Brain pericyte (primary cell): ENCODE measurements at regions not wholly inside any gene's neighbourhood (a gene's known extent, or its start where the extent isn't known, plus 50 kb on each side); places are given as distances from the start of the nearest gene placed in this dataset.
"Not testable (repeated sequence)": the region's sequence is repeated elsewhere in the genome, so short reads cannot be mapped to it uniquely, and the experiment has no call there.

Source experiments
- DNase-seq: peaks from one replicate; pipeline ENCODE4 v3.0.0-alpha.2; 2012; ENCODE audit warnings: low read depth, low spot score

DNA sequence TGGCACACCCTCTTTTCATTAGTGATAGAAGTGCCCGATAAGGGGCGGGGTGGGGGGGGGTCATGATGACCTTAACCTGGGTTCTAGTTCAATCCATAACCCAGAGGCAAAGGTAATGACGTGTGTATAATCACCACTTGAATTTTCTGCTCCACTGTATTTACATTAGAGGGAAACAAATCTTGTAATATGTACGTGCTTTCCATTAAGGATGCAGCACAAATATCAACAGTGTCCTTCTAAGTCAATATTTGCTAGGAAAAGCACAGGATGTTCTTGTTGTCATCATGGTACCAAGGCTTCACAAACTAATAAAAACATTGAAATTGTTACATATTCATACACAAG is 121.2 kb upstream of the SLC38A2 start:
- DNase-seq = peak; percentile 33

DNA sequence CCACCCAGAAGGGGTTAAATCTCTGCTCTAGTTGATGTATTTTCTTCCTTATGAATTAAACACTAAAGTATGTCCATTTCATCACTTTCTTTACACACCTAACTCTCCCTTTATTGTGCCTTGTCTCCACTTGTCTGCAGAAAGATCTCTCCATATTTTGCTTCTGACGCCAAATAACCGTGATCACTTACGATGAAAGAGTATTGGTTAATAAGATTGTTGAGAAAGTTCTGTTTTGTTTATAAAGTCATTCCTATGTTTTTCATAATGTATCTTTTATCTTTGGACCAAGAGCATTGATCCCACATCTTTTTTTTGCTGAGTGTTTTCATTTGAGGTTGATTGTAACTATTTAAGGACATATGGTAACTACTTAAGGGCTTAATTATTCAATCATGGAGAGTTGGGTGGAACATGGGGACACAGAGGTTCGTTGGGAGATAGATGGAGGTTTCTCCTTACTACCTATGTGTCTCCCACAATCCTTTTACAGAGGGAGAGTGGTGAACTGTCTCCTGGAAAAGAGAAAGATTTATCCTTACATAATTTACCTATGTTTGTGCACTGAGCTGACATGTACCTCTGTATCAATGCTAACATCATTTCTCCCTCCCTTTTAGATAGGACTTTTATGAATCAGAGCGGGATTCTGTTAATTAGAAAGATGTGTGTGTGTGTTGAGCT is 120.7 kb upstream of the SLC38A2 start:
- DNase-seq = no peak

DNA sequence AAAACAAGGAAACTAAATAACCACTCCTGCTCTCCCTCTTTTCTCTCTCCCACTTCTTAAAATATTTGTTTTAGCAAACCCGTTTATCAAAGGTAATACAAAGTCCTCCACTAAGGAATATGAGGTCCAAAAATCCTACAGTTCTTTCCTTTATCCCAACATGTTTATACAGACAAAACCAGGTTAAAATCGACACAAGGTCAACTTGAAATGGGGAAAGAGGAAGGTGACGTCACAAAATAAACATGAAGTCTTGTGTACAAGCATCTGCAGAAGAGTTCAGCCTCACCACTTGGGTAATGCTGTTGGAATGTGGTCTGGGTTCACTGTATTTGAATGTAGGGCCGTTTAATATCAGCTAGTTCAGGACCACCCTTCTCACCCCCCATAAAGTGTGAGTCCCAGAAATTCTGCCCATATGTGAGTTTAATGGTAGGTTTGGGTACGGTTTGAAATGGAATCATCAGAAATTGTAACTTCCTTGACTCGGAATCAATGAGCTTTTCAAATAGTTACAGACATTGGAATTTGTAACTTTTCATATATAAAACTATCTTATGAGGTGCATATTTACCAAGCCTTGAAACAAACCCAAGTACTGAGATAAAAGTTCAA is 120.0 kb upstream of the SLC38A2 start:
- peak; percentile 70 for DNase-seq

DNA sequence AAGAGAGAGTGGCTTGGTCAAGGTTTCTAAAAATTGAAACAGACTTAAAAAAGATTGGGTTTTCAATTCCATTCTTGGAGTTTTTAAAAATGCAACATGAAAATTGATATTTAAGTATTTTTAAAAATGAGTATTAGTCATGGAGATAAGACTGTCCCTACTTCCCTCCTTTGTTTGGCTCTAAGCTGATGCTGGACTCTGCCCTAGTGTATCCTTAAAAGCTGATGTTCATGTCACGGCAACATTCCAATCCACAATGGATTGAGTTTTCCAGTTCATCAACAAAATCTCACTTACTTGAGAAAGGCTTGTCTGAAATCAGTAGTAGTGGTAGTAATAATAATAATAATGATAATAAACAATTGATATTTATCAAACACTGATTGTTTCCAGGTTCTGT is 119.0 kb upstream of the SLC38A2 start:
- DNase-seq = no peak

DNA sequence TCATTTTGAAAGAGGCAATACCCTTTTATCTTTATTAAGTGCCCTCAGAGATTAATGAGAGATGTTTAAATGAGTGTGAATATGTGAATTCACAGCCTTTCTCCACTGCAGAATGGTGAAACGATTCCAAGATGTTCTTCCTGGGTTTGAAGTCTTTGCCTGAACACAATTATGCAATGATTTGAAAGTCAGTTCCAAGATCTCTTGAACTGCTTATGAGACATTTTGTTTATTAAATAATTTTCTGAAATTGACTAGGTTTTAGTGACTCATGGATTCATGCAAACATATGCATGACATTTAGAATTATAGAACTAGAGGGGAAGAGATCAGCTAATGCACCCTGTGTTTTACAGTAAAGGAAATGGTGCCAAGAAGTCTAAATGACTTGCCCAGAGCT is 118.1 kb upstream of the SLC38A2 start:
- no peak for DNase-seq

DNA sequence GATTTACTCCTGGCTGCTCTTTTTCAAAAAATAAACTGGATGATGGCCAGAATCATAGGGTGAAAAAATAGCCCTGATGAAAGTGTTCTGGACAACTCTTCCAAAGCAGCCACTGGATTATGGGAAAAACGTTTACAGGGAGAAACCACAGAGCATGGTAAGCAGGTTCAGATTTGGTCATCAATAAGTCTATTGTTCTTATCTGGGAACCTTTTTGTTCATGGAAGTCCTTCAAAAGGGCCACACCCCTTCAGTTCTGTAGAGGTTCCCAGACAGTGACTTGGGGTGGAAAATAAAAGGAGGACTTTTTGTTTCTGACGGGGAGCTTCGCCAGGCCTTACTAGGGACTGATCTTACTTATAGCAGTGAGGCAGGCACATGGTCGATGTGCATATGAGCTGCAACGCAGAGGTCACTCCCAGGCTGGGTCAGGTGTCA is 117.4 kb upstream of the SLC38A2 start:
- DNase-seq = no peak

DNA sequence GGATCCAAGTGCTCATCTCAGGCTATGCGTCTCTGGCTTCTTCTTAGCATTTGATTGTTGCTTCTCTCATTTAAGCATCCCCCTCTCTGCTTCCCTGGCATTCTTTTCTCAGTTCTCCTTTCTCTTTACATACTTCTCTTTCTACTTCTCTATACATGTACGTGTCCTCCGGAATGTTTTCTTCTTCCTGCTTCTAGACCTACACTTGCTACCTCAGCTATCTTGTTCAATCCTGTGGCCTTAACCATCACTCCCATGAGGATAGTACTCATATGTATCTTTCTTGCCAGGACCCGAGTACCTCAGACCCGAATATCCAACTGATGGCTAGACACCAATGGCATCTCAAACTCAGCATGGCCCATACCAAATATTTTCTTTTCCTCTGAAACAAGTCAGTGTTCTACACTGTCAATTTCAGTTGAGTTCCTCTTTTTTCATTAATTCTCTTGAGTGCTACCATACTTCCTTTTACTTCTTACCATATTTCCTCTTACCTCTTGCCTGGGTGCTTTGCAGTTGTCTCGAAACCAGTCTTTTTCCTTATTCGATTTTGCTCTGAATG is 115.1 kb upstream of the SLC38A2 start:
- no peak for DNase-seq

DNA sequence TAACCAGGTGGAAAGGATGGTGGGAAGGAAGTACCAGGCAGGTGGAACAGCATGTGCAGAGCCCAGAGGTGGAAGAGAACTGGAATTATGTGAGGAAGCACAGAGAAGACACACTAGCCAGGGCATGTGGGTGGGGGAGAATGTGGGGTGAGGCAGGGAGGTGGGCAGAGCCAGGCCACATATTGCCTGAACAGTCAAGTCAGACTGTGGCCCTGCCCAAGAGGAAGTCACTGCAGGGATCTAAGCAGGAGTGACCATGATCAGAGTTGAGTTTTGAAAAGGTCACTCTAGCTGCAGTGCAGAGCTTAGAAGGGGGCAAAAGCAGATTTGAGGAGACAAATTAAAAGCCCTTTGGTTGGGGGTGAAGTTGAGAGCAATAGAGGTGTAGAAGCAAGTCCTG is 114.0 kb upstream of the SLC38A2 start:
- no peak for DNase-seq

DNA sequence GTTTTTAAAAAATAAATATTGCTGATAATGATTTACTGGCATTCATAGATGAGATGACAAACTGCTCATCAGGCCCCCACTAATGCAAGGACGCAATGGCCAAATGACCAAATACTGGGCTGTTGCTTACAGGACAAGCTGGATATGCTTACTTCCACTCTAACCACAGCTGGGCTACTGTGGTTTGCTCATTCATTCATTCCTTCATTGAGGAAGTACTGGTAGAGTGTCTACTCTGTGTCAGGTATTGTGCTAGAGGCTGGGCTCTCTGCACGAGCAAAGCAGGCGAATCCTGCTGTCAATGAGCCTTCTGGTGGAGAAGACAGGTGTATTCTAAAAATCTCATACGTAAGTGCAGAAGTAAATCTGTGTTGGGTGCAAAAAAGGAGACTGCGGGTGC is 113.3 kb upstream of the SLC38A2 start:
- no peak for DNase-seq

DNA sequence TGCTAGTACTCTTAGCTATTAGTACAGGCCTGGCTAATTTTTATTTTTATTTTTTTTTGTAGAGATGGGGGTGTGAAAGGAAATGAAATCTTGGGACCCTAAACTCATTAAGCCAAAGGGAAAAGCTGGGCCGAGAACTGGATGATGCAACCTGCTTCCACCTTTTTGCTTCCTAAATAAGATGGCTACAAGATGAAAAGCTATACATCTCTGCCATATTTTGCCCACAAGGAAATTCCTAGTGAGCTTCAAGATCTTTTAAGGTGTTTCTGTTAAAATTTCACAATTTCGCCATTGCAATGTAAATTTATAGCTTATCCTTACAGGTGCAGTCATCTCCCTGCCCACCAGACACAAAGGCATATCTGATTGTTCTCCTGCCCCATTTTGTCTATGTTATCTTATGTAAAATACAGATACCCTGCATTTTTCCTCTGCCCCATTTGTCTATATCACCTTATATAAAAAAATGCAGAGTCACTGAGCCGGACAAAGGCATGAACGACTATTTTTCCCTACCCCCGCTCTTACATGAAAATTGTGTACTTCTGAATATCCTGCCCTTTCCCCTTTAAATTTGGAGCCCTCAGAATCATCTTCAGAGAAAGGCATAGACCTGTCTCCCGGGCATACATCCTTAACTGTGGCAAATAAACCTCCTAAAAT is 112.0 kb upstream of the SLC38A2 start:
- DNase-seq = no peak

DNA sequence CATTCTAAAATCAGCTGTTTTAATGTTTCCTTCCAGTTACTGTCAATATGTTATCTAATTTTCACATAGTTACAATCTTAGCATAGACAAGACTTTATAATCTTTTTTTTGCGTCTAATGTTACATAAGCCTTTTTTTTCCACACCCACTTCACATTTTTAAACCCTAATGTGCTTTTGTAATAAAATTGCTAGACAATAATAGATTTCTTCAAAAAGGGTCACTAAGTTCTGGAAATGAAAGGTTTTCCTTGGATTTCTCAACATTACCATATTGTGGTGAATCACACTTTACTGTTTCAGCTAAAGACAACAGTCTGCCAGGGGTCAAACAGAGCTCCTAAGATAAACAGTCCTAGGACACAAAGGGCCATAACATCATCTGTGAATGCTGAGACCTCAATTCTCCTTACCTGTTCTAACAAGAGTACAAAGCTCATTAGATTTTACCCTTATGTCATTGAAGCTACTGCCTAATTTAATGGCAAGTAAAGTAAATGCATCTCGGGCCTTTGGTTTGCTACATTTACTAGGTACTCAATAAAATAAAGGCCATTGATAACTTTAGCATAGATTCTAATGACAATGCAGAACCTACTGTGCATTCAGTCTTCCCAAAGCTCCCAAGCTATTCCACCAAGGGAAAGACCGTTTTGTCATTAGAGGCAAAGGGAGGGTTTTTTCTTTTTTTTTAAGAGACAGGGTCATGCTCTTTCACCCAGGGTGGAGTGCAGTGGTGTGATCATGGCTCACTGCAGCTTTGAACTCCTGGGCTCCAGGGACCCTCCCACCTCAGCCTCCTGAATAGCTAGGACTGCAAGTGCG is 111.2 kb upstream of the SLC38A2 start:
- no peak for DNase-seq

DNA sequence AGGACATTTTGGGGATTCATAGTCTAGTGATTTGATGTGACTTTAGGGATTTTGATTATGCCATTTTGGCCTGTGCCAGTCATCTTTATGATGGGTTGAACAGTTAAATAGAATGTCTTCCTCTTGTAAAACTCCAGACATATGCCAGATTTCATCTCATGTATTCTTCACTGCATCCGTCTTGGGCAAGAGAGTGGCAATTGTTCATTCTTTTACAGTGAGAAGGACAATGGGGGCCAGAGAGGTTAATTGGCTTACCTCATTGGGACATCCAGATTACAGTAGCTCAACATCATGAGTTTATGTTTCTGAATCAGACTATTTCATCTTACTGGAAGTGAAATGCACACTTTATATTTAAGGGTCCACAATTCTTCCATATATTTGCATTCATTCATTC is 108.2 kb upstream of the SLC38A2 start:
- no peak for DNase-seq

DNA sequence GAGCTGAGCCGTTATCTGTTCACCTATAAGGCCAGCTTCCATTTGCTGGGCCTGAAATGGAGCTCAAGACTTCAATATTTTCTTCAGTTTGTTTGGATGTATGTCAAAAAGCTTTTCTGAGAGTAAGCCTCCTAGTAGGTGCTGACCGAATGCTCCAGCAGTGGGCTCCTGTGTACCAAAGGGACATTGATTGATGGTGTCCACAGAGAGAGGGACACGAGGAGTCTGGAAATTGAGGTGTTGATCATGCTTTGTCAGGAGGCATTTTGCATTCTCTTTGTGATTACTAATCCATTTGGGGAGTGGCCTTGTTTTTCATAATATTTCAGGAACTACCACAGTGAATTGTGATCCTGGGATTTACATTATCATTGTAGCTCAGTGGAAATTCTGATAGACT is 107.7 kb upstream of the SLC38A2 start:
- DNase-seq = no peak

DNA sequence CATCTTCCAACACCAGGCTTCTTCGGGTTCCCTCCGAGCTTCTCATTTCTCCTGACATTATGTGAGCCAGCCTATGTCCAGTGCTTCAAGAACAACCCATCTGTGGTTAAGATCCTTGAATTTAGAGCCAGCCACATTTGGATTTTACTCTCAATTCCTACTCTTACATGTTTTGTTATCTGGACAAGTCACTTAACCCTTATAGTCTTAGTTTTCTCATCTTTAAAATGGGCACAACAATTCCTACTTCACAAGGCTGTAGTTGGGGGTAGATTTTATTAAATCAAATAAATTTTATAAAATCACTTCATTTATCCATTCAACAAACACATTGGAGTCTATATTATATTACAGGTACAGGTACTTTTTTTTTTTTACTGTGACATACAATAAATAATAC is 105.5 kb upstream of the SLC38A2 start:
- no peak for DNase-seq

DNA sequence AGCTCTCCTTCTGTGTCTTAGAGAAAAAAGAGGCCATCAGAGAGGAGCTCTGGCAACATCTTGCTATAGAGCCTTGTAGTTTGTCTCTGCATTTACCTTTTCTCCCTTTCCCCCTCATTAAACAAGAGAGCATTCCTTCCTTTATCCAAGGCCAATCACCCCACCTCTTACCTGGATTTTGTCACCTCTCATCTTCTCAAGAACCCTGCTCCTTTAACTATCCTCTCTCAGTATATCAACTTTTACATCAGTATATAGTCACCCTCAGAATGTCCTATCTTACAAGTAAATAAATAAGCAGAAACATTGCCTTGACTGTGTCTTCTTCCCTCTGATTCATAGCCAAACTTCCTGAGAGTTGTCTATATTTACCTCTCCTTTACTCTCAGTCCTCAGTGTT is 105.0 kb upstream of the SLC38A2 start:
- DNase-seq = no peak

DNA sequence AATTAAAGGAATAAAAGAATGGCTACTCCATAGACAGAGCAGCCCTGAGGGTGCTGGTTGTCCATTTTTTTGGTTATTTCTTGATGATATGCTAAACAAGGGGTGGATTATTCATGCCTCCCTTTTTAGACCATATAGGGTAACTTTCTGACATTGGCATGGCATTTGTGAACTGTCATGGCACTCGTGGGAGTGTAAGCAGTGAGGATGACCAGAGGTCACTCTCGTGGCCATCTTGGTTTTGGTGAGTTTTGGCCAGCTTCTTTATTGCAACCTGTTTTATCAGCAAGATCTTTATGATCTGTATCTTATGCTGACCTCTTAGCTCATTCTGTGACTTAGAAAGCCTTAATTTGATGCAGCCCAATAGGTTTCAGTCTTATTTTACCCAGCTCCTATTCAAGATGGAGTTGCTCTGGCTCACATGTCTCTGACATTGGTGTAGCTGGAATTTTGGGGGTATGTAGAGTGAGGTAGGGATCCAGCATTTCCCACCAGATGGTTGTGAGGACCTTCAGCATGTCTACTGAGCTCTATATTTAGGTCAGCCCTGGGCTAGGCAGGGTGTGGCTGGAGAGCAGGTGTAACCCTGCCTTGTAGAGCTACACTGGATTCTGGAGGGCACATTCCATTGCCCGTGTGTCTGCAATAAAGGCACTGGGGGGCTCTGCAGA is 103.5 kb upstream of the SLC38A2 start:
- no peak for DNase-seq

DNA sequence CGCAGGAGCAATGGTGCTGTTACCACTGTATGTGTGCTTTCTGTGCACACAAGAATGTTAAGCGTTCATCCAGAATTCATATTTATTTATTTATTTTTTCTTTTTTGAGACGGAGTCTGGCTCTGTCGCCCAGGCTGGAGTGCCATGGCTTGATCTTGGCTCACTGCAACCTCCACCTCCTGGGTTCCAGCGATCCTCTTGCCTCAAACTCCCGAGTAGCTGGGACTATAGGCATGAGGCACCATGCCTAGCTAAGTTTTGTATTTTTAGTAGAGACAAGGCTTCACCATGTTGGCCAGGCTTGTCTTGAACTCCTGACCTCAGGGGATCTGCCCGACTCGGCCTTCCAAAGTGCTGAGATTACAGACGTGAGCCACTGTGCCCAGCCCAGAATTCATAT is 101.8 kb upstream of the SLC38A2 start:
- not testable (repeated sequence) for DNase-seq

DNA sequence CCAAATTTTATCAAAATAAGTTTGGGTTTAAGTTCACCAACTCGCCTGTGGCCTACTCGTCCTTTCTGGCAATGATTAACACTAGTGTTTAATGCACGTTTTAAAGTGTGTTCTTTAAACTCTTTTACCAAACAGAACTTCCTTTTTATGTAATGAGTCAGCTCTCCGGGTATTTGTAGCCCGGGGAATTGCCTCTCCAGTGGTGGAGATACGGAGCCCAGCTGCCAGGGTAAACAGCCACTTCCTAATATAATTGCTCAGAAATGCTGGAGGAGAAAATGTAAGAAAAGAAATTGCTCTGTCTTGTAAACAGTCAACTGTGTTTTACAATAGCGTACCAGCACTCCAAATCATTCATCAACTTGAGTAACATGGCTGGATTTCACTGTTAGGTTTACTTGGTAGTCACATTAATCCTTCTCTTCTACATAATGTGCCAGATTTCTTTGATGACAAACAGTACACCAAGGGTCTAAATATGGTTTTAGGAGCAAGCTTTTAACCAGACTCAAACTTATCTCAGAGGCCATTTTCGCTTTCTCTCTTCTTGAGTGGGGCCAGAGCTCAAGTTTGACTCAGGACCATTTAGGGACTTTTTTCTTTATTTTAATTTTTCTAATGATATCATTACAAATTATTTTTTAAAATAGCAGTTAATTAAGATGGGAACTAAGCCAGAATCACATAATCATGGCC is 101.2 kb upstream of the SLC38A2 start:
- DNase-seq = peak; percentile 73

DNA sequence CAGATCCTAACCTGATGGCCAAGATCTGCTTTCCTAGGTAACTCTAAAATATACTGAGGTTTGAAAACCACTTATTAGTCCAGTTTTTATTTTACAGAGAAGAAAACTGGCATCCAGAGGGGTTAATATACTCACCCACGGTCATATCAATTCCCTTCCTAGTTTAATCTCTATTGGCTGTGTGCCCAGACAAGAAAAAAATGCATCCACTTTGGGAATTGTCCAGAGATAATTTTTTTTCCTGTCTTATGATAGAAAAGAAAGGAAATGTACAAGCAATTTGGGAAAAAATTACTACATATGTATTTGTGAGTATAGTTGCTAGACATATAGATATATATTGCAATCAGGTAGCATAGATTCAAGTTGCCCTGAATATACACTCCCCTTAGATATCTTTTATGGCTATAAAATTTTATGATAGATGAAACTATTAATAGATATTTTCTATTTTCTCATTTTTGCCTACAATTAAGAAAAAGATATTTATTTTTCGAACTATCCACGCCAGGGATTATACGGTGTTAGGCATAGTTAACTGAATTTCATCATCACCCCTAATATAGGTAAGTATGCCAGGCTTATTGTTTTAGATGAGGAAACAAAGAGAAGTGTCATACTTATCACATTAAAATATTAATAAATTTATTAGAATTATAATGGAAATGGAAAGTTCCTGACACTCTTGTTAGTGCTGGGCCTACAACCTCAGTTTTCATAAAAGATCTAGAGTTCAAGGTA is 100.5 kb upstream of the SLC38A2 start:
- no peak for DNase-seq

DNA sequence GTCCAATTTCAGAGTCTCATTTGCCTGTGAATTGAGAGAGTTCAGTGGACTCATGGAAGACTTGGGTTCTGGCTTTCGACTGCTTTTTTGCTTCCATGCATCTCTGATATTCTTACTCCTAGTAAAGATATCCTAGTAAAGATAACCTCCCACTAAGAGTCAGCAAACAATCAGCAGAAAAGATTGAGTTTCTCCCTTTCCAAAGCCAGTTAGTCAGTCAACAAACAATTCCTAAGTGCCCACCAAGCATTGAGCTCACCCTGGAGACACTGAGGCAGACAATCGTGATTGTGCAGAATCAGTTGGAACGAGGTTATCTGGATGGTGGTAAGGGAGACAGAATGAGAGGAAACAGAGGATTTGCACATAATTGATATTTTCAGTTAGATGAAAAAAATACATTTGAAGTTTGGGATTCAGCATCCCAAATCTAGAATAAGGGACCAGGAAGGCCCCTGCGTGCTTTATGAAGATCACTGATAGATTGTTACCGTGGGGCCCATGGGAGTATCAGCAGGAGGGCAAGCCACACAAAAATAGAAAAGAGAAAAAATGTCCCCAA is 99.7 kb upstream of the SLC38A2 start:
- DNase-seq = no peak
